SK-N-SH (cell line): ENCODE measurements at regions not wholly inside any gene's neighbourhood (a gene's known extent, or its start where the extent isn't known, plus 50 kb on each side); places are given as distances from the start of the nearest gene placed in this dataset.

Source experiments
- CTCF ChIA-PET: fragments of 300-600, 350-600 bp; formaldehyde crosslinking; extraction: SDS; loops from one replicate; lab custom pipeline; 2021; lab: Yijun Ruan, JAX
- POLR2A ChIA-PET: fragments of 350-600 bp; sonication (Branson Sonifier 250); formaldehyde crosslinking; extraction: SDS; loops from one replicate; lab custom pipeline; 2020; ENCODE audit warnings: antibody characterized with exemption, inconsistent platforms; lab: Yijun Ruan, JAX
- DNase-seq: peaks from one replicate; pipeline ENCODE4 v3.0.0; 2012
- H2AFZ ChIP-seq: fragments of 200-600 bp; sonication (generic); 2 replicates; pipeline ENCODE4 v1.8.1; 2016; ENCODE audit warnings: antibody characterized with exemption, mild to moderate bottlenecking, low read depth
- H3F3A ChIP-seq: fragments of 200-600 bp; sonication (generic); replicated peaks from 2 replicates; pipeline ENCODE3; 2016; ENCODE audit warnings: antibody characterized with exemption, mild to moderate bottlenecking; ENCODE audit not compliant: insufficient read depth
- H3K27ac ChIP-seq, 2 experiments: fragments of 200-500 bp in 1 of 2; fragments of 200-600 bp in 1 of 2; sonication (Bioruptor generic) in 1 of 2; sonication (generic), shearing (Covaris generic) in 1 of 2; 2 replicates each; pipeline versions ENCODE4 v1.5.1 to v1.6.1; 2014 to 2016; ENCODE audit warnings: low read depth in 2 of 2, inconsistent platforms in 1 of 2, low read length in 1 of 2, mild to moderate bottlenecking in 1 of 2, mixed read lengths in 1 of 2
- H3K27me3 ChIP-seq: fragments of 200-600 bp; sonication (generic), shearing (Covaris generic); 2 replicates; pipeline ENCODE4 v1.6.1; 2016; ENCODE audit warnings: mixed run types; ENCODE audit not compliant: insufficient read depth
- H3K36me3 ChIP-seq, 2 experiments: fragments of 200-500 bp in 1 of 2; fragments of 200-600 bp in 1 of 2; sonication (Bioruptor generic) in 1 of 2; sonication (generic) in 1 of 2; replicated peaks in 1 of 2; 2 replicates each; pipeline versions ENCODE3 to v1.5.1; 2014 to 2016; ENCODE audit warnings: low read length in 1 of 2, mild to moderate bottlenecking in 1 of 2; ENCODE audit not compliant: insufficient read depth in 2 of 2, control insufficient read depth in 1 of 2
- H3K4me1 ChIP-seq, 2 experiments: fragments of 200-500 bp in 1 of 2; fragments of 200-600 bp in 1 of 2; sonication (Bioruptor generic) in 1 of 2; sonication (generic), shearing (Covaris generic) in 1 of 2; 2 replicates each; pipeline versions ENCODE4 v1.5.1 to v1.6.1; 2014 to 2016; ENCODE audit warnings: low read depth in 1 of 2, low read length in 1 of 2, mixed run types in 1 of 2; ENCODE audit not compliant: insufficient read depth in 2 of 2, control insufficient read depth in 1 of 2
- H3K4me2 ChIP-seq: fragments of 200-600 bp; sonication (generic), shearing (Covaris generic); 2 replicates; pipeline ENCODE4 v1.6.1; 2017; ENCODE audit warnings: mixed run types
- H3K4me3 ChIP-seq, 2 experiments: fragments of 200-500 bp in 1 of 2; fragments of 200-600 bp in 1 of 2; sonication (Bioruptor generic) in 1 of 2; sonication (generic), shearing (Covaris generic) in 1 of 2; 2 replicates each; pipeline versions ENCODE4 v1.5.1 to v1.8.1; 2014 to 2016; ENCODE audit warnings: low read depth in 2 of 2, inconsistent platforms in 1 of 2, low read length in 1 of 2, mild to moderate bottlenecking in 1 of 2, mixed read lengths in 1 of 2, moderate library complexity in 1 of 2
- H3K79me2 ChIP-seq: fragments of 200-600 bp; sonication (generic); 2 replicates; pipeline ENCODE4 v1.8.1; 2017; ENCODE audit warnings: mild to moderate bottlenecking; ENCODE audit not compliant: insufficient read depth
- H3K9ac ChIP-seq: fragments of 200-600 bp; sonication (generic); 2 replicates; pipeline ENCODE4 v1.6.1; 2017; ENCODE audit warnings: mixed run types
- H3K9me2 ChIP-seq: fragments of 200-600 bp; sonication (generic); 2 replicates; pipeline ENCODE4 v1.6.1; 2017; ENCODE audit warnings: mixed run types
- H3K9me3 ChIP-seq: fragments of 200-600 bp; sonication (generic); 2 replicates; pipeline ENCODE4 v1.6.1; 2017; ENCODE audit warnings: mixed run types, mild to moderate bottlenecking, moderate library complexity
- H4K20me1 ChIP-seq: fragments of 200-600 bp; sonication (generic); 2 replicates; pipeline ENCODE4 v1.6.1; 2017; ENCODE audit warnings: mild to moderate bottlenecking, mixed run types; ENCODE audit not compliant: insufficient read depth
- EZH2phosphoT487 ChIP-seq: fragments of 200-600 bp; sonication (generic); IDR thresholded peaks from 2 replicates; pipeline ENCODE4 v1.6.1; 2017; ENCODE audit warnings: low read depth, mixed run types, mild to moderate bottlenecking, antibody characterized with exemption, moderate library complexity, borderline replicate concordance
- GATA2 ChIP-seq: sonication (generic); formaldehyde crosslinking; IDR thresholded peaks from 2 replicates; pipeline ENCODE4 v1.5.0; 2020; ENCODE audit warnings: mild to moderate bottlenecking, missing genetic modification reagents
- JUND ChIP-seq: IDR thresholded peaks from 2 replicates; pipeline ENCODE4 v1.4.0; 2012
- MEF2A ChIP-seq: IDR thresholded peaks from 2 replicates; pipeline ENCODE4 v1.4.0; 2012; ENCODE audit warnings: low read depth, borderline replicate concordance
- MXI1 ChIP-seq: IDR thresholded peaks from 2 replicates; pipeline ENCODE4 v1.6.1; 2012; ENCODE audit warnings: mild to moderate bottlenecking, low read depth, low read length, improper control_type of control experiment
- NFIC ChIP-seq: IDR thresholded peaks from 2 replicates; pipeline ENCODE4 v1.4.0; 2012; ENCODE audit warnings: borderline replicate concordance
- RAD21 ChIP-seq: IDR thresholded peaks from 2 replicates; pipeline ENCODE4 v1.6.1; 2012; ENCODE audit warnings: mild to moderate bottlenecking, low read length
- RXRA ChIP-seq: IDR thresholded peaks from 2 replicates; pipeline ENCODE4 v1.4.0; 2012; ENCODE audit warnings: low read depth, mild to moderate bottlenecking, borderline replicate concordance
- SMC3 ChIP-seq: IDR thresholded peaks from 2 replicates; pipeline ENCODE4 v1.6.1; 2012; ENCODE audit warnings: low read depth, low read length, improper control_type of control experiment
- TCF12 ChIP-seq: IDR thresholded peaks from 2 replicates; pipeline ENCODE4 v1.4.0; 2012
- TEAD4 ChIP-seq: IDR thresholded peaks from 2 replicates; pipeline ENCODE4 v1.4.0; 2012; ENCODE audit warnings: mild to moderate bottlenecking, borderline replicate concordance; ENCODE audit not compliant: insufficient read depth
- USF1 ChIP-seq: IDR thresholded peaks from 2 replicates; pipeline ENCODE4 v1.4.0; 2012; ENCODE audit warnings: low read depth, borderline replicate concordance
- YY1 ChIP-seq: IDR thresholded peaks from 2 replicates; pipeline ENCODE4 v1.4.0; 2012; ENCODE audit warnings: low read depth, mild to moderate bottlenecking
- WGBS: methylation state at CpG from one replicate; pipeline ENCODE4 v1.1.6; 2017; ENCODE audit warnings: low lambda C conversion rate; 5-methylcytosine and 5-hydroxymethylcytosine counted together
- TF ChIP-seq, protein P1 (sequence below): fragments of 150-350 bp; IDR thresholded peaks from 2 replicates; pipeline ENCODE4 v1.6.1; 2017; ENCODE audit warnings: antibody characterized with exemption, low read length, low read depth, borderline replicate concordance
- TF ChIP-seq, protein P2 (sequence below): IDR thresholded peaks from 2 replicates; pipeline ENCODE4 v1.4.0; 2012; ENCODE audit warnings: low read depth

- H3F3A ChIP-seq, result peaks cover 8% of the 10 kb centered on the region
- H3K27me3 ChIP-seq, result no peaks in the 10 kb centered on the region
- H3K4me3 ChIP-seq, result no peak overlapping the region
- H3K9ac ChIP-seq, result no peak overlapping the region
- peaks cover 10 to 18% of the 10 kb centered on the region in 2 experiments; a peak in 3 of 4 replicates for H3K4me1 ChIP-seq
- no peak for DNase-seq
- no peaks in the 10 kb centered on the region for H4K20me1 ChIP-seq
- no peaks in the 10 kb centered on the region for H3K36me3 ChIP-seq
- no peaks in the 10 kb centered on the region for H3K9me2 ChIP-seq
- peak overlapping the region in 1 of 2 experiments; percentile 47; a peak in 1 of 4 replicates for H3K27ac ChIP-seq
- no peaks in the 10 kb centered on the region for H3K79me2 ChIP-seq
- H3K9me3 ChIP-seq, result no peaks in the 10 kb centered on the region
- CTCF ChIA-PET, result interaction anchor here (1.2 to 2.6 kb wide), 4 partner anchors 11 to 374 kb away, joined by 3 to 8 read pairs (median 4); no protein-coding TSS in a partner anchor
- TF ChIP-seq TEAD4 (no peak), USF1 (no peak), MXI1 (no peak), NFIC (no peak), JUND (no peak), MEF2A (no peak), YY1 (no peak), RXRA (no peak), RAD21 (no peak)
- TF ChIP-seq, protein P1, sequence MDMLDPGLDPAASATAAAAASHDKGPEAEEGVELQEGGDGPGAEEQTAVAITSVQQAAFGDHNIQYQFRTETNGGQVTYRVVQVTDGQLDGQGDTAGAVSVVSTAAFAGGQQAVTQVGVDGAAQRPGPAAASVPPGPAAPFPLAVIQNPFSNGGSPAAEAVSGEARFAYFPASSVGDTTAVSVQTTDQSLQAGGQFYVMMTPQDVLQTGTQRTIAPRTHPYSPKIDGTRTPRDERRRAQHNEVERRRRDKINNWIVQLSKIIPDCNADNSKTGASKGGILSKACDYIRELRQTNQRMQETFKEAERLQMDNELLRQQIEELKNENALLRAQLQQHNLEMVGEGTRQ, result no peak
- no peak overlapping the region; the same call in 1 of the 2 replicates for H3K4me2 ChIP-seq
- POLR2A ChIA-PET, result no interaction called here
- 85% methylated on average over 2 of the region's 2 CpGs for WGBS
- no peak overlapping the region for H2AFZ ChIP-seq
Measured at GRCh38 chr3:156763386-156763785, 62.8 kb upstream of the LEKR1 start.

DNA sequence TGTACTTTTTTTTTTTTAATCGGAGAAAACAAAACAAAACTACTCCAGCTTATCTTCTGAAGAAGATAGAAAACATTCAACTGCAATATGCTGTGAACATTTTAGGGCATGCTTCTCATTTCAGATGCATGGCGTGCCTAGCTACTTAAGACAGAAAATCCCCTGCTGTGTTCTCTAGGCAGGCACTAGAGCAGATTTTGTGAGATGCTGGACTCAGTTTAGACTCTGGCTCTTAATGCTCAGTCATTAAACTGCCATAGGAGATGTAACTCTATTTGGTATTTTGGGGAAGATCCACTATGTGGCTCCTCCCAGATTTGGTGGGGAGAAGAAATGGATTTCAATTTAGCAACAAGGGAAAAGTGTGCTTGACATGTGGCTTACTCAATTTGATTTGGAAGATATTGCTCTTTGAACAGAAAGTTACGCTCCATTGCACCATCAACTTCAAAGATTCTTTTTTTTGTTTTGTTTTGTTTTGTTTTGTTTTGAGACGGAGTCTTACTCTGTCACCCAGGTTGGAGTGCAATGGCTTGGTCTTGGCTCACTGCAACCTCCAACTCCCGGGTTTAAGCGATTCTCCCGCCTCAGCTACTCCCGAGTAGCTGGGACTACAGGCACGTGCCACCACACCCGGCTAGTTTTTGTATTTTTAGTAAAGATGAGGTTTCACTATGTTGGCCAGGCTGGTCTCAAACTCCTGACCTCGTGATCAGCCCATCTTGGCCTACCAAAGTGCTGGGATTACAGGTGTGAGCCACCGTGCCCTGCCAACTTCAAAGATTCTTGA, 62.0 kb upstream of the LEKR1 start:
- WGBS, result 97% methylated on average over 12 of the region's 12 CpGs
- peaks cover 10 to 18% of the 10 kb centered on the region in 2 experiments; a peak in 3 of 4 replicates for H3K4me1 ChIP-seq
- POLR2A ChIA-PET, result no interaction called here
- no peaks in the 10 kb centered on the region for H3K9me3 ChIP-seq
- no peak overlapping the region for H3K4me2 ChIP-seq
- no peak overlapping the region; a peak in 1 of 4 replicates for H3K27ac ChIP-seq
- no peak overlapping the region for H2AFZ ChIP-seq
- CTCF ChIA-PET, result interaction anchor here (2.6 kb wide), 1 partner anchor 12 kb away, joined by 8 read pairs; no protein-coding TSS in a partner anchor
- H3K9ac ChIP-seq, result no peak overlapping the region
- TF ChIP-seq SMC3 (no peak), TCF12 (no peak), GATA2 (CRISPR knock-in tag) (no peak), EZH2phosphoT487 (no peak), USF1 (no peak), MXI1 (no peak), NFIC (no peak), YY1 (no peak)
- TF ChIP-seq, protein P2, sequence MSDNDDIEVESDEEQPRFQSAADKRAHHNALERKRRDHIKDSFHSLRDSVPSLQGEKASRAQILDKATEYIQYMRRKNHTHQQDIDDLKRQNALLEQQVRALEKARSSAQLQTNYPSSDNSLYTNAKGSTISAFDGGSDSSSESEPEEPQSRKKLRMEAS, result no peak
- TF ChIP-seq, protein P1, result no peak
- no peaks in the 10 kb centered on the region for H3K27me3 ChIP-seq
- H3F3A ChIP-seq, result peaks cover 8% of the 10 kb centered on the region
- no peaks in the 10 kb centered on the region for H3K9me2 ChIP-seq
- H4K20me1 ChIP-seq, result no peaks in the 10 kb centered on the region
- DNase-seq, result no peak
- no peak overlapping the region for H3K4me3 ChIP-seq
- H3K36me3 ChIP-seq, result no peaks in the 10 kb centered on the region
- no peaks in the 10 kb centered on the region for H3K79me2 ChIP-seq
